ENCODE measurements at regions not wholly inside any gene's neighbourhood (a gene's known extent, or its start where the extent isn't known, plus 50 kb on each side); places are given as distances from the start of the nearest gene placed in this dataset.

DNA sequence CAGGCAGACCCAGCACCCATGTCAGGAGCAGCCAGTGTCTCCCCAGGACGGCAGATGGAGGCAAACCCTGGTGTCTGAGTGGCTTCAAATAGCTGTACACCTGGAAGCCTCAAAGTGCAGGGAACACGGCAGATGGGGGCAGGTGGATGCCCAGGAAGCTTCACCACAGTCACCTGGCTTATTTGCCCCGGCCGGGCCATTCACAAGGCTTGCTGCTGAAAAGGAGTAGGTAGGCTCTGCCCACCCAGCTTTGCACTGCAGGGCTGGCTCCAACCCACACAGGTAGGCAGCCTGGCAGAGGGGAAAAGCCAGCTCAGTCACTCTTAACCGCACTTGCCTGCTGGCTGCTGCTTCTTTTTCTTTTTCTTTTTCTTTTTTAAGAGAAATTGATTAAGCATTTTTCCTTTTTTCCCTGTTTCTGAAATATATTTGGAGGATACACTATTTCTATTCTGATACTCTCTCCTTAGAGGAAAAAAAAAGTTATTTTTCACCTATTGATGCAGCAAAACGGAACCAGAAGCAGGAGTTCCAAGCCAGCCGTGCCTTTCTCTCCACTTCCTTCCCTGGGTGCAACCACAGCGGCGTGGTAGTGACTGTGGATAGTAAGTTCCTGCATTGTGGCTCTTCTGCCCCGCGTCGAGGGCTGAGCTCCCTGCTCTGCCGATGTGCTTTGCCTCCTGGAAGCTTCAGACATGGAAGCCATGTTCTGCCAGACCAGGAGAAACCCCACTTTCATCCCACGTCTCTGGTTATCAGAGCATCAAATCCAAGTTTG lies 118.3 kb downstream of the KLF6 start:
- Histone ChIP-seq H3K79me2 (ENCODE audit: control insufficient read depth, insufficient read depth, low read length) (no peaks in the 10 kb centered on the region), H3K9ac (ENCODE audit: insufficient read depth, low read length) (no peak overlapping the region), H3K27ac (ENCODE audit: insufficient read depth, low read length) (no peak overlapping the region), H3K4me3 (replicated peaks in 1 of 4; ENCODE audit: control extremely low read depth in 1 of 4, insufficient read depth in 1 of 4, low read depth in 3 of 4, low read length in 4 of 4) (no peak overlapping the region), H3K4me2 (ENCODE audit: extremely low read depth, insufficient read depth, low read length) (no peak overlapping the region), H3K4me1 (ENCODE audit: control insufficient read depth, extremely low read depth, insufficient read depth, low read length) (no peaks in the 10 kb centered on the region), H3K27me3 (ENCODE audit: control insufficient read depth, insufficient read depth, low read length) (no peaks in the 10 kb centered on the region), H4K20me1 (ENCODE audit: control insufficient read depth, extremely low read depth, insufficient read depth, low read length) (no peaks in the 10 kb centered on the region), H2AFZ (ENCODE audit: low read length) (no peak overlapping the region), H3K9me3 (ENCODE audit: control insufficient read depth, insufficient read depth, low read depth, low read length) (no peaks in the 10 kb centered on the region), H3K36me3 (ENCODE audit: control insufficient read depth, insufficient read depth, low read length) (no peaks in the 10 kb centered on the region)
- DNase-seq (ENCODE audit: low read depth in 2 of 2): no peak
- TF ChIP-seq EZH2 (IDR thresholded peaks at IDR 0.05; ENCODE audit: low read length, missing control alignments) (no peak), CTCF (conservative IDR thresholded peaks at IDR 0.05 in 1 of 2, IDR thresholded peaks at IDR 0.05 in 1 of 2; ENCODE audit: low read depth in 1 of 2, low read length in 2 of 2) (no peak)

DNA sequence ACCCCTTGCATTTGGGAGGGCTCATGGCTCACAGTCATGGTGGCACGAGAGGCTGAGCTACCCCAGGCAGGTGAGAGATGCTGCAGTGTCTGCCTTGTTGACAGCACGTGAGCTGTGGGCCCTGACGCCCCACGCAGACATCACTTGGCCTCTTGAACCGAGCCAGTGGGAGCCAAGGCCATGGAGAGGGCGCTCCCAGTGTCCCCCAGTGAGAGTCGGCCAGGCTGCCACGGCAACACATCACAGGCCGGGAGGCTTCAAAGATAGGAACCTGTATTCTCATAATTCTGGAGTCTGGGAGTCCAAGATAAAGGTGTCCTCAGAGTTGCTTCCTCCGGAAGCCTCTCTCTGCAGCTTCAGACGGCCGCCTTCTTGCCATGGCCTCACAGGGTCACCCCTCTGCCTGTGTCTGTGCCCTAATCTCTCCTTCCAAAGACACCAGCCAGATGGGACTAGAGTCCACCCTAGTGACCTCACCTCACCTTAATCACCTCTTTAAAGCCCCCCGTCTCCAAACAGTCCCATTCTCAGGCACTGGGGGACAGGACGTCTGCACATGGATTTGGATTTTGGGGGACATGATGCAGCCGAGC lies 119.6 kb downstream of the KLF6 start:
- Histone ChIP-seq H3K9ac (ENCODE audit: insufficient read depth, low read length) (no peak overlapping the region), H3K27me3 (ENCODE audit: control insufficient read depth, insufficient read depth, low read length) (no peaks in the 10 kb centered on the region), H3K9me3 (ENCODE audit: control insufficient read depth, insufficient read depth, low read depth, low read length) (no peaks in the 10 kb centered on the region), H4K20me1 (ENCODE audit: control insufficient read depth, extremely low read depth, insufficient read depth, low read length) (no peaks in the 10 kb centered on the region), H3K27ac (ENCODE audit: insufficient read depth, low read length) (no peak overlapping the region), H3K4me1 (ENCODE audit: control insufficient read depth, extremely low read depth, insufficient read depth, low read length) (no peaks in the 10 kb centered on the region), H3K4me2 (ENCODE audit: extremely low read depth, insufficient read depth, low read length) (no peak overlapping the region), H3K79me2 (ENCODE audit: control insufficient read depth, insufficient read depth, low read length) (no peaks in the 10 kb centered on the region), H3K36me3 (ENCODE audit: control insufficient read depth, insufficient read depth, low read length) (no peaks in the 10 kb centered on the region), H2AFZ (ENCODE audit: low read length) (no peak overlapping the region), H3K4me3 (replicated peaks in 1 of 4; ENCODE audit: control extremely low read depth in 1 of 4, insufficient read depth in 1 of 4, low read depth in 3 of 4, low read length in 4 of 4) (no peak overlapping the region)
- DNase-seq (ENCODE audit: low read depth in 2 of 2): no peak
- TF ChIP-seq CTCF (conservative IDR thresholded peaks at IDR 0.05 in 1 of 2, IDR thresholded peaks at IDR 0.05 in 1 of 2; ENCODE audit: low read depth in 1 of 2, low read length in 2 of 2): no peak
- no peak for TF ChIP-seq EZH2 (IDR thresholded peaks at IDR 0.05; ENCODE audit: low read length, missing control alignments)

DNA sequence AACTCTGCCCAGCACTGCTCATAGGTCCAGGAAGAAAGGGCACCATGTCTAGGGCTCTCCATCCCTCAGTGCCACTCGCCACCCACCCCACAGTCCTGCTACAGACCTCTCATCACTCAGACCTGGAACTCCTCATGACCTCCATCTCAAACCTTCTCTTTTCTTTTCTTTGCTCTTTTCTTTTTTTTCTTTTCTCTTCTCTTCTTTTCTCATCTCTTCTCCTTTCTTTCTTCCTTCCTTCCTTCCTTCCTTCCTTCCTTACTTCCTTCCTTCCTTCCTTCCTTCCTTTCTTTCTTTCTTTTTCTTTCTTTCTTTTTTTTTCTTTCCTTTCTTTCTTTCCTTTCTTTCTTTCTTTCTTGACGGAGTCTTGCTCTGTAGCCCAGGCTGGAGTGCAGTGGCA lies 122.2 kb downstream of the KLF6 start:
- Histone ChIP-seq H3K27me3 (ENCODE audit: control insufficient read depth, insufficient read depth, low read length) (no peaks in the 10 kb centered on the region), H3K4me3 (replicated peaks in 1 of 4; ENCODE audit: control extremely low read depth in 1 of 4, insufficient read depth in 1 of 4, low read depth in 3 of 4, low read length in 4 of 4) (no peak overlapping the region), H3K36me3 (ENCODE audit: control insufficient read depth, insufficient read depth, low read length) (no peaks in the 10 kb centered on the region), H3K27ac (ENCODE audit: insufficient read depth, low read length) (no peak overlapping the region), H3K9me3 (ENCODE audit: control insufficient read depth, insufficient read depth, low read depth, low read length) (no peaks in the 10 kb centered on the region), H2AFZ (ENCODE audit: low read length) (no peak overlapping the region), H3K79me2 (ENCODE audit: control insufficient read depth, insufficient read depth, low read length) (no peaks in the 10 kb centered on the region), H3K4me2 (ENCODE audit: extremely low read depth, insufficient read depth, low read length) (no peak overlapping the region), H3K9ac (ENCODE audit: insufficient read depth, low read length) (no peak overlapping the region), H4K20me1 (ENCODE audit: control insufficient read depth, extremely low read depth, insufficient read depth, low read length) (no peaks in the 10 kb centered on the region), H3K4me1 (ENCODE audit: control insufficient read depth, extremely low read depth, insufficient read depth, low read length) (no peaks in the 10 kb centered on the region)
- DNase-seq (ENCODE audit: low read depth in 2 of 2): no peak
- no peak for TF ChIP-seq CTCF (conservative IDR thresholded peaks at IDR 0.05 in 1 of 2, IDR thresholded peaks at IDR 0.05 in 1 of 2; ENCODE audit: low read depth in 1 of 2, low read length in 2 of 2)
- TF ChIP-seq EZH2 (IDR thresholded peaks at IDR 0.05; ENCODE audit: low read length, missing control alignments): no peak
